Gastroesophageal sphincter (tissue), 3 donors: ENCODE measurements at regions not wholly inside any gene's neighbourhood (a gene's known extent, or its start where the extent isn't known, plus 50 kb on each side); places are given as distances from the start of the nearest gene placed in this dataset.

Experiments
- CTCF ChIP-seq, 4 experiments: fragments of 200-600 bp in 2 of 4; fragments of 450-650 bp in 2 of 4; sonication (generic) in 1 of 4; IDR thresholded peaks; one replicate each; pipeline ENCODE4 v1.5.1; 2017 to 2019; ENCODE audit warnings: antibody characterized with exemption in 4 of 4, mild to moderate bottlenecking in 2 of 4, moderate library complexity in 2 of 4
- EP300 ChIP-seq: sonication (generic); formaldehyde crosslinking; IDR thresholded peaks from one replicate; pipeline ENCODE4 v1.6.1; 2017; ENCODE audit warnings: antibody characterized with exemption, mild to moderate bottlenecking
- POLR2A ChIP-seq, 2 donors: fragments of 450-650 bp; IDR thresholded peaks; one replicate each; pipeline ENCODE4 v1.6.1; 2017; ENCODE audit warnings: antibody characterized with exemption in 2 of 2, mild to moderate bottlenecking in 2 of 2, moderate library complexity in 1 of 2
- POLR2AphosphoS5 ChIP-seq: sonication (generic); formaldehyde crosslinking; IDR thresholded peaks from one replicate; pipeline ENCODE4 v1.6.1; 2017; ENCODE audit warnings: antibody characterized with exemption

- TF ChIP-seq CTCF (IDR thresholded peaks at IDR 0.05) (no peak), EP300 (no peak), POLR2A (IDR thresholded peaks at IDR 0.05) (no peak), POLR2AphosphoS5 (no peak)
These were observed 513.7 kb downstream of the RPS24 start for GRCh38 chr10:78547397-78547796.
